ENCODE measurements at regions not wholly inside any gene's neighbourhood (a gene's known extent, or its start where the extent isn't known, plus 50 kb on each side); places are given as distances from the start of the nearest gene placed in this dataset.

DNA sequence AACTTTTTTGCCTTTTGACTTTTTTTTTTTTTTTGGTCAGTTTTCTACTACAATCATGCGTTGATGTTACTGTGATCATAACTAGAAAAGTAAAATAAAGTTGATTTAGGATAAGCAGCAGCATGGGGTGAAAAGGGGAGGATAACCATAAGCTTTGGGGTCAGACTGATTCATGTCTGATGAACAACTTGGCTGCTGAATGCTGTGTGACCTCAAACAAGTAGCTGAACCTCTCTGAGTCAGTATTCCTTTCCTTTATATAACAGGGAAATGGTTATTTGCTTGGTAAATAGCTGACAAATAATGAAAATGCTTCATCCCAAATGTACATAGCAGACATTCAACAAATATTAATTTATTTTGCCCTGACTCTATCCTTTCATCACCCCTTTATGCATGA is 413.0 kb downstream of the VRK1 start:
- TF ChIP-seq EZH2 (IDR thresholded peaks at IDR 0.05; ENCODE audit: borderline replicate concordance, insufficient read depth, low read length, poor library complexity, severe bottlenecking): no peak
- no peak for TF ChIP-seq EP300 (conservative IDR thresholded peaks at IDR 0.05; ENCODE audit: poor library complexity, severe bottlenecking)
- TF ChIP-seq, protein P1, sequence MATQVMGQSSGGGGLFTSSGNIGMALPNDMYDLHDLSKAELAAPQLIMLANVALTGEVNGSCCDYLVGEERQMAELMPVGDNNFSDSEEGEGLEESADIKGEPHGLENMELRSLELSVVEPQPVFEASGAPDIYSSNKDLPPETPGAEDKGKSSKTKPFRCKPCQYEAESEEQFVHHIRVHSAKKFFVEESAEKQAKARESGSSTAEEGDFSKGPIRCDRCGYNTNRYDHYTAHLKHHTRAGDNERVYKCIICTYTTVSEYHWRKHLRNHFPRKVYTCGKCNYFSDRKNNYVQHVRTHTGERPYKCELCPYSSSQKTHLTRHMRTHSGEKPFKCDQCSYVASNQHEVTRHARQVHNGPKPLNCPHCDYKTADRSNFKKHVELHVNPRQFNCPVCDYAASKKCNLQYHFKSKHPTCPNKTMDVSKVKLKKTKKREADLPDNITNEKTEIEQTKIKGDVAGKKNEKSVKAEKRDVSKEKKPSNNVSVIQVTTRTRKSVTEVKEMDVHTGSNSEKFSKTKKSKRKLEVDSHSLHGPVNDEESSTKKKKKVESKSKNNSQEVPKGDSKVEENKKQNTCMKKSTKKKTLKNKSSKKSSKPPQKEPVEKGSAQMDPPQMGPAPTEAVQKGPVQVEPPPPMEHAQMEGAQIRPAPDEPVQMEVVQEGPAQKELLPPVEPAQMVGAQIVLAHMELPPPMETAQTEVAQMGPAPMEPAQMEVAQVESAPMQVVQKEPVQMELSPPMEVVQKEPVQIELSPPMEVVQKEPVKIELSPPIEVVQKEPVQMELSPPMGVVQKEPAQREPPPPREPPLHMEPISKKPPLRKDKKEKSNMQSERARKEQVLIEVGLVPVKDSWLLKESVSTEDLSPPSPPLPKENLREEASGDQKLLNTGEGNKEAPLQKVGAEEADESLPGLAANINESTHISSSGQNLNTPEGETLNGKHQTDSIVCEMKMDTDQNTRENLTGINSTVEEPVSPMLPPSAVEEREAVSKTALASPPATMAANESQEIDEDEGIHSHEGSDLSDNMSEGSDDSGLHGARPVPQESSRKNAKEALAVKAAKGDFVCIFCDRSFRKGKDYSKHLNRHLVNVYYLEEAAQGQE (IDR thresholded peaks at IDR 0.05; ENCODE audit: borderline replicate concordance): no peak
- TF ChIP-seq, protein P2, sequence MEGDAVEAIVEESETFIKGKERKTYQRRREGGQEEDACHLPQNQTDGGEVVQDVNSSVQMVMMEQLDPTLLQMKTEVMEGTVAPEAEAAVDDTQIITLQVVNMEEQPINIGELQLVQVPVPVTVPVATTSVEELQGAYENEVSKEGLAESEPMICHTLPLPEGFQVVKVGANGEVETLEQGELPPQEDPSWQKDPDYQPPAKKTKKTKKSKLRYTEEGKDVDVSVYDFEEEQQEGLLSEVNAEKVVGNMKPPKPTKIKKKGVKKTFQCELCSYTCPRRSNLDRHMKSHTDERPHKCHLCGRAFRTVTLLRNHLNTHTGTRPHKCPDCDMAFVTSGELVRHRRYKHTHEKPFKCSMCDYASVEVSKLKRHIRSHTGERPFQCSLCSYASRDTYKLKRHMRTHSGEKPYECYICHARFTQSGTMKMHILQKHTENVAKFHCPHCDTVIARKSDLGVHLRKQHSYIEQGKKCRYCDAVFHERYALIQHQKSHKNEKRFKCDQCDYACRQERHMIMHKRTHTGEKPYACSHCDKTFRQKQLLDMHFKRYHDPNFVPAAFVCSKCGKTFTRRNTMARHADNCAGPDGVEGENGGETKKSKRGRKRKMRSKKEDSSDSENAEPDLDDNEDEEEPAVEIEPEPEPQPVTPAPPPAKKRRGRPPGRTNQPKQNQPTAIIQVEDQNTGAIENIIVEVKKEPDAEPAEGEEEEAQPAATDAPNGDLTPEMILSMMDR (IDR thresholded peaks at IDR 0.05; ENCODE audit: poor library complexity, severe bottlenecking): no peak
- no peak for TF ChIP-seq MXI1 (conservative IDR thresholded peaks at IDR 0.05; ENCODE audit: poor library complexity, severe bottlenecking)
- no peak for TF ChIP-seq RAD21 (conservative IDR thresholded peaks at IDR 0.05)
- TF ChIP-seq SMC3 (conservative IDR thresholded peaks at IDR 0.05; ENCODE audit: poor library complexity): no peak
- no peak for TF ChIP-seq POLR2AphosphoS5 (IDR thresholded peaks at IDR 0.05)
- no peak for TF ChIP-seq TAF1 (IDR thresholded peaks at IDR 0.05; ENCODE audit: low read depth)

Measured in neural cell (in vitro differentiated cells).